Effector memory CD8-positive, alpha-beta T cell (primary cell): ENCODE measurements at regions not wholly inside any gene's neighbourhood (a gene's known extent, or its start where the extent isn't known, plus 50 kb on each side); places are given as distances from the start of the nearest gene placed in this dataset.
"Not testable (repeated sequence)": the region's sequence is repeated elsewhere in the genome, so short reads cannot be mapped to it uniquely, and the experiment has no call there.

ENCODE experiments used
- ATAC-seq: fragments of 150-1000 bp; cut with Tn5 transposase; replicated peaks from 2 replicates; pipeline ENCODE4 v1.10.0; 2021; ENCODE audit warnings: mild to moderate bottlenecking, moderate library complexity
- DNase-seq, 3 experiments: peaks; one replicate each; pipeline ENCODE4 v3.0.0; 2021
- H3K27ac Mint-ChIP-seq, 2 donors: one replicate each; pipeline ENCODE4 v1.8.0; 2022; ENCODE audit warnings: mild to moderate bottlenecking in 2 of 2, mixed read lengths in 2 of 2, moderate library complexity in 2 of 2
- H3K27me3 Mint-ChIP-seq, 2 donors: one replicate each; pipeline ENCODE4 v1.8.0; 2022; ENCODE audit warnings: mixed read lengths in 2 of 2
- H3K36me3 Mint-ChIP-seq: one replicate; pipeline ENCODE4 v1.8.0; 2022; ENCODE audit warnings: mild to moderate bottlenecking, moderate library complexity, mixed read lengths; ENCODE audit not compliant: insufficient read depth
- H3K4me1 Mint-ChIP-seq, 2 donors: one replicate each; pipeline ENCODE4 v1.8.0; 2022; ENCODE audit warnings: low read depth in 2 of 2, mixed read lengths in 2 of 2
- H3K4me3 Mint-ChIP-seq, 2 donors: one replicate each; pipeline ENCODE4 v1.8.0; 2022; ENCODE audit warnings: mild to moderate bottlenecking in 2 of 2, mixed read lengths in 2 of 2, moderate library complexity in 2 of 2
- H3K9me3 Mint-ChIP-seq, 2 donors: one replicate each; pipeline ENCODE4 v1.8.0; 2022; ENCODE audit warnings: mixed read lengths in 2 of 2

DNA sequence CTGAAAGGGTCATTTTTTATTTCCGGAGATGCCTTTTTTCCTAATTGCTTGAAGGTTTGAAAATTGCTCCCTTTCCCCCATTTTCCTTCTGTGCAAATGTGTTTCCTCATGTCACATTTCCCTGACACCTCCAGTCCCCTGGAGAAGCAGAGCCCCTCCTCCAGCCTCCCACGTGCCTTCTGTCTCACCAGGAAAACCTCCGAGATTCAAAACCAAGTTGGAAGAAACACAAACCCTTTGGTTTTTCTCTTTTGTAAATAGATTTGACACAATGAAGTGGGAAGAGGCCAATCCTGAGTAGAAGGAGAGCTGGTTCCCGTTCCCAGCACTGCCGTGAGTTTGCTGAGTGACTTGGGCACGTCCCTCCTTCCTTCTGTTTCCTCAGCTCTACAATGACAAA is 125.4 kb upstream of the MYCN start:
- Mint-ChIP-seq H3K4me1 (no peaks in the 10 kb centered on the region), H3K9me3 (peaks cover 0 to 3% of the 10 kb centered on the region in 2 donors), H3K36me3 (no peaks in the 10 kb centered on the region), H3K27ac (no peak overlapping the region), H3K27me3 (peaks cover 19 to 50% of the 10 kb centered on the region in 2 donors), H3K4me3 (no peak overlapping the region)
- DNase-seq (no peak), ATAC-seq (no peak)

DNA sequence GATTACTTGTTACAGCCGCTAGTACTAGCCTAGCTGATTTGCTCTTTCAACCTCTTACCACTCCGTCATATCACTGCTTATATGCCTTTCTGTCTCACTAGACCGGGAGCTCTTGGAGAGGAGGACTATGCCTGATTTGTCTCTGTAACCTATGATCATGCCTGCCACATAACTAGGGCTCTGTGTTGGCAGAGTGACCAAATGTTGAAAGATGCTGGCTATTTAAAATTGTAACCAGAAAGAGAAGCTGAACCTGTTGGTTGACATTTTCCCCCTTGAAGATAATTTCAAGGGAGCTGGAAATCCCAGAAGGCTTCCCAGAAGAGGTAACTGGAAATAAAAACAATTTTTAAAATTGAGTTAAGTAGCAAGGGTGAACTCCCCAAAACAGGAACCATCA is 124.1 kb upstream of the MYCN start:
- Mint-ChIP-seq H3K36me3 (no peaks in the 10 kb centered on the region), H3K4me1 (no peaks in the 10 kb centered on the region), H3K9me3 (peaks cover 0 to 3% of the 10 kb centered on the region in 2 donors), H3K4me3 (no peak overlapping the region), H3K27ac (no peak overlapping the region), H3K27me3 (peaks cover 24 to 50% of the 10 kb centered on the region in 2 donors)
- DNase-seq (no peak), ATAC-seq (no peak)

DNA sequence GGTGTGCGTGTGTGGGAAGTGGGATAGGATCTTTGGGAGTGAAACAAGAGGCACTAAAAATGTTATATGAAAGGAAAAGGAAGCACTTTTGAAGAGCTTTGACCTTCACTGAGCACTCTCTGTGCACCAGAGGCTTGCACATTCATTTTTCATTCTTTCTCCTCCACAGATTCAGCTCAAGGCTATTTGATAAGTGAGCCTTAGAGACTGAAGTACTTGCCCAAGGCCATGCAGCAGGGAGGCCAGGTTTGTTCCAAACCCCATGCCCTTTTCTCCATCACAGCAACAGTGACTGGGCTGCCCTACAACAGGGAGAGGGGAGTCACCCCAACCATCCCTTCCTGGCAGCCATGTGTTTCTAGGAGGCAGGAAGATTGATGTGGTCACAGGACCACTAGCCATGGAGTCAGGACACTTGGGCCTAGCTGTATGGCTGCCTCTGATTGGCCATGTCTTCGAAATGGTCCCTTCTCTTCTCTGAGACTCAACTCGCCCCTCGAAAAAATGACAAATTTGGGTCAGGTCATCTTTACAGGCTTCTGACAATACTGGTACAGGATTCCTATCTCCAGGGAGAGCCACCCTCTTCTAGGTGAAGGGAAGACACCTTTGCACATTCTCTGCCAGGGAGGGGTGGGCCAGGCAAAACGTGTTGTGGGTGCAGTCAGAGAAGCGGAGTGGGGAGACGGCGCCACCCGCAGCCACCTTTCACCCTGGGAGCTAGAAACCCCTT is 123.5 kb upstream of the MYCN start:
- ATAC-seq = no peak
- DNase-seq = no peak
- Mint-ChIP-seq H3K36me3 (no peaks in the 10 kb centered on the region), H3K4me1 (no peaks in the 10 kb centered on the region), H3K27ac (no peak overlapping the region), H3K27me3 (peaks cover 24 to 50% of the 10 kb centered on the region in 2 donors), H3K4me3 (no peak overlapping the region), H3K9me3 (peaks cover 0 to 3% of the 10 kb centered on the region in 2 donors)

DNA sequence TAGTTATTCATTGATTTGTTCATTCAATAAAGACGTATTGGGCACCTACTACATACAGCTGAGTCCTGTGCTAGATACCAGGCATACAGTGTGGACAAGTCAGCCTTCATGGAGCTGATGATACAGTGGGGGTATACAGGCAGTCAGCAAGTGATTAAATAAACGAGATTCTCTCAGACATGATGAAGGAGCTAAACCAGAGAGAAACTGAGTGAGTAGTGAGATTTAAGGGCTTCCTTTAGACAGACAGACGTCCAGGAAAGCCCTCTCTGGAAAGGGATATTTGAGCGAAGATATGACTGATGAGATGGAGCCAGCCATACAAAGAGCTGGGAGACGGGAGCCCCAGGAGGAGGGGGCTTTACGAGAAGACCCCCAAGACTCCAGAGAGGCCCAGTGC is 122.6 kb upstream of the MYCN start:
- H3K27ac Mint-ChIP-seq = no peak overlapping the region

DNA sequence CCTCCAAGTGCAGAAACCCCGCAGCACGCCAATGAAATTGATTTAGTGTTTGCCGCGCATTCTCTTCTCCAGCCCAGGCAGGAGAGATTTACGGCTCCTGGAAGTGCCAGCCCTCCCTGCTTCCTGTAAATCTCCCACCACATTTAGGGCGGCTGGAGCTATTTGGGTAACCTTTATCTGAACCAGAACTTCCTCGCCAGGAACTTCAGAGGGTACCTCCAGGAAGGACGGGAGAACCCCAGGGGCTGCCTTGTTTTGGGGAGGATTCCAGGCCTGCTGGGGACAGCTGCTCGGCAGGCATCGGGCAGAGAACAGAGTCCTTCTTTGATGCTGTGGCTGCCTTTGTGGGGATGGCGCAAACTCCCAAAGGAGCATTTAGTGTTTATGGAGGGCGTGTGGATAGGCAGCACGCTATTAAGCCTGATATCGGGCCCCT is 122.0 kb upstream of the MYCN start:
- Mint-ChIP-seq H3K36me3 (no peaks in the 10 kb centered on the region), H3K4me1 (no peaks in the 10 kb centered on the region), H3K9me3 (peaks cover 0 to 3% of the 10 kb centered on the region in 2 donors), H3K4me3 (no peak overlapping the region), H3K27ac (no peak overlapping the region), H3K27me3 (peaks cover 24 to 50% of the 10 kb centered on the region in 2 donors)
- ATAC-seq (no peak), DNase-seq (no peak)

More for the DNA sequence above, 122.6 kb upstream of the MYCN start:
- H3K9me3 Mint-ChIP-seq = peaks cover 0 to 3% of the 10 kb centered on the region in 2 donors
- peaks cover 24 to 50% of the 10 kb centered on the region in 2 donors for H3K27me3 Mint-ChIP-seq
- DNase-seq = no peak
- no peak for ATAC-seq
- H3K4me1 Mint-ChIP-seq = no peaks in the 10 kb centered on the region
- H3K36me3 Mint-ChIP-seq = no peaks in the 10 kb centered on the region
- no peak overlapping the region for H3K4me3 Mint-ChIP-seq

DNA sequence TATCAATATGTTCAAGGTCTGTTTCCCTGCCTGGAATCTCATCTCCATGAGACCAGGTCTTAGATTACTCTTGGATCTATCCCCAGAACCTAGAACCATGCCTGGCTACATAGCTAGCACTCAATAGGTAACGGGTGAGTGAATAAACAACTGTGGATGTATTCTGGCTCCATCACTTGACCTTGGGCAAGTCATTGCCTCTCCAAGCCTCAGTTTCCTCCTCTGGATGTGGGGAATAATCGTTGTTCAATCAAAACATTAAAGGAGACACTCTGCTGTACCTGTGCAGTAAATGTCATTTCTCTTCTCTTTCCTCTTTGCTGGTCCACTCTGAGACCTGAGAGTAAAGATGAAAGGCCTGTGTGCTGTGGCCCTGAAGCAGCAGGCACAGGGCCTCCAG is 121.5 kb upstream of the MYCN start:
- DNase-seq = no peak
- peaks cover 0 to 3% of the 10 kb centered on the region in 2 donors for H3K9me3 Mint-ChIP-seq
- ATAC-seq = no peak
- no peaks in the 10 kb centered on the region for H3K36me3 Mint-ChIP-seq
- no peak overlapping the region for H3K4me3 Mint-ChIP-seq
- no peak overlapping the region for H3K27ac Mint-ChIP-seq
- no peaks in the 10 kb centered on the region for H3K4me1 Mint-ChIP-seq
- H3K27me3 Mint-ChIP-seq = peaks cover 24 to 50% of the 10 kb centered on the region in 2 donors

DNA sequence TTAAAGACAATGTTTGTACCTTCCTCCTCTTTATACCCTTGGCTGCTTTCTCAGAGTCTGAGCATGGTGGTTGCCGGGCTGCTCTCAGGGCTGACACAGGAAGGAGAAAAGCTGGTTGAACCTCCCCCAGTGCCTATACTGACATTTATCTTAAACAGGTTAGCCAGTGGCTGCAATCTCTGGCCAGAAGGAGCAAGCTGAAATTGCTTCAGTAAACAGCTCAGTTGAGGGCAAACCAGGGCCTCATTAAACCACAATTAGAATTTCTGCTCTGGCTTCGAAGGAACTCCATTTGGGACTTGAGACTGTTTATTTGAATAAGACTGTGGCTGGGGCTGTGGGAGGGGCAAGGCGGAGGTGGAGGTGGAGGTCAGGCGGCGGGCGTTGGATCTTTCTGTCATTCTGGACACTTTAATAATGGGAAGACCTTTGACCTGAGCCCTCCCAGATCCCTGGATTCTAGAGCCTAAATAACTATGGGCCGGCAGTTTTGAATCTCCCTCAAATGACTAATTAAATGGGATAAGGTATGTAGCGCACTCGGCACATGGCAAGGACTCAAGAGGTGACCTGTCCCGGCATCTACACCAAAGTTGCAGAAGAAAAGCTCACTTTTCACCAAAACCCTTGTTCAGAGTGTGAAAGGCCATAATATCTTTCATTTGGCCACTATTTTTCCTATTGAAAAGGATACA is 120.6 kb upstream of the MYCN start:
- no peak overlapping the region for H3K4me3 Mint-ChIP-seq

DNA sequence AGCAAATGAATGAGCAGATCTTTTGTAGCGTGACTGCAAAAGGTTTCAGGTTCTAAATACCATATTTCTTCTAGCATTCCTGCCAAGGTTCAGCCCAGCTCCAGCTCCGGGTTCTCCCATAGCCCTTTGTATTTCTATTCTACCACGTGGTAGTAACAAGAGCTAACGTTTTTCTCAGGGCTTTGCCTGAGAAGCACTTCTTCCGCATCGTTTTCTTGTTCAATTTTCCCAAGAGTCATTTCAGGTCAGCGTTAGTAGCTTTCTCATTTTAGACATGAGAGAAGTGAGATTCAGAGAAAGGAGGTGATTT is 120.1 kb upstream of the MYCN start:
- Mint-ChIP-seq H3K4me1 (no peaks in the 10 kb centered on the region), H3K27ac (no peak overlapping the region), H3K4me3 (no peak overlapping the region), H3K36me3 (no peaks in the 10 kb centered on the region), H3K9me3 (peaks cover 0 to 3% of the 10 kb centered on the region in 2 donors), H3K27me3 (peaks cover 19 to 46% of the 10 kb centered on the region in 2 donors)
- DNase-seq = no peak
- ATAC-seq = no peak

More for the DNA sequence above, 120.6 kb upstream of the MYCN start:
- no peak for ATAC-seq
- no peak for DNase-seq
- H3K27ac Mint-ChIP-seq = no peak overlapping the region
- H3K36me3 Mint-ChIP-seq = no peaks in the 10 kb centered on the region
- H3K4me1 Mint-ChIP-seq = no peaks in the 10 kb centered on the region
- H3K9me3 Mint-ChIP-seq = peaks cover 0 to 3% of the 10 kb centered on the region in 2 donors
- peaks cover 24 to 50% of the 10 kb centered on the region in 2 donors for H3K27me3 Mint-ChIP-seq

DNA sequence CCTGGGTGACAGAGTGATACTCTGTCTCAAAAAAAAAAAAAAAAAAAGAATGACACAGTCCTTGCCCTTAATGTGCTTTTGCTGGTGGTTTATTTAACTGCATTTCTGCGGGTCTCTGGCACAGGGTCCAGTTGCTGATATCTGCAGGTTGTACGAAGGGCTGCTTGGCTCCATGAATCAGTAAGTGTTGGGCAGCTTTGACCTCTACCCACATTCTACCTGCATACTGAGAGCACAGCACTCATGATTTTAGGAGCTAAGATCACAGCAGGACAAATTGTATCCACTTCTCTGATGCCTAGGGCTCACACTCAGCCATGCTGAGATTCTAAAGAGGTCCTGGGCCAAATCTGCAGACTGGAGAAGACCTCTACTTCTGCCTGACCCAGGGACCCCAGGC is 119.4 kb upstream of the MYCN start:
- H3K4me3 Mint-ChIP-seq = no peak overlapping the region
- peaks cover 0 to 3% of the 10 kb centered on the region in 2 donors for H3K9me3 Mint-ChIP-seq
- H3K4me1 Mint-ChIP-seq = no peaks in the 10 kb centered on the region
- H3K27me3 Mint-ChIP-seq = peaks cover 19 to 39% of the 10 kb centered on the region in 2 donors
- no peaks in the 10 kb centered on the region for H3K36me3 Mint-ChIP-seq
- DNase-seq (no peak), ATAC-seq (no peak)
- H3K27ac Mint-ChIP-seq = no peak overlapping the region

DNA sequence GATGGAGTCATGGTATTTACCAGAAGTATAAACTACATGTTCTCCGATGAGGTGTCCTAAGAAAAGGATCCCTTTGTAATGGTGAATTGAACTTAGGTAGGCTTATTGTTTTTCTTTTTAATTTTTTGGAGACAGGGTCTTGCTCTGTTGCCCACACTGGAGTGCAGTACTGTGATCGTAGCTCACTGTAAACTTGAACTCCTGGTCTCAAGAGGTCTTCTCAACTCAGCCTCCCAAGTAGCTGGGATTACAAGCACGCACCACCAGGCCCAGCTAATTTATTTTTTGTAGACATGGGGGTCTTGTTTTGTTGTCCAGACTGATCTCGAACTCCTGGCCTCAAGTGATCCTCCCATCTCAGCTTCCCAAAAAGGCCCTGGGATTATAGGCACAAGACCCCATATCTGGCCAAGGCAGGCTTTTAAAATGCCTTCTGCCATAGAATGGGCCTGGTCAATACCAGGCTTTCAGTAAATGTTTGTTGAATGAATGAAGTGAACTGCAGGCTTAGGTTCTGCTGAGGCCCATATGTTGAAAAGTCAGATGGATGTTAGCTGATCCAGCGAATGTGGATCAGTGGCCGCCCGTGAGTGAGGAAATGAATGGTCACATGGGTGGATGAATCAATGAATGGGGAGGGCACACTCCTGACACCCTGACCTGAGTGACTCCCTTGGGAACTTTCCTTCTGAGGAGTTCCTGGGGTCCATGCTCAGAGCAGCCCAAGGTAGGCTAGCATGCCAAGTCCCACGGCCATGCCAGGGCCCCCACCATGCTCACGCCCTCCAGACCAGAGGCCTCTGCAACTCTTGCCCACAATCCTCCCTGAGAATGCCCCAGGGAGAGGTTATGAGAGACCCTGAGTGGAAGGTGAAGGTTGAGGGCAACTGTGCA is 118.0 kb upstream of the MYCN start:
- DNase-seq (no peak), ATAC-seq (no peak)
- H3K27ac Mint-ChIP-seq = no peak overlapping the region
- no peaks in the 10 kb centered on the region for H3K4me1 Mint-ChIP-seq
- peaks cover 19 to 24% of the 10 kb centered on the region in 2 donors for H3K27me3 Mint-ChIP-seq
- no peak overlapping the region for H3K4me3 Mint-ChIP-seq
- H3K36me3 Mint-ChIP-seq = no peaks in the 10 kb centered on the region
- H3K9me3 Mint-ChIP-seq = peaks cover 0 to 3% of the 10 kb centered on the region in 2 donors

DNA sequence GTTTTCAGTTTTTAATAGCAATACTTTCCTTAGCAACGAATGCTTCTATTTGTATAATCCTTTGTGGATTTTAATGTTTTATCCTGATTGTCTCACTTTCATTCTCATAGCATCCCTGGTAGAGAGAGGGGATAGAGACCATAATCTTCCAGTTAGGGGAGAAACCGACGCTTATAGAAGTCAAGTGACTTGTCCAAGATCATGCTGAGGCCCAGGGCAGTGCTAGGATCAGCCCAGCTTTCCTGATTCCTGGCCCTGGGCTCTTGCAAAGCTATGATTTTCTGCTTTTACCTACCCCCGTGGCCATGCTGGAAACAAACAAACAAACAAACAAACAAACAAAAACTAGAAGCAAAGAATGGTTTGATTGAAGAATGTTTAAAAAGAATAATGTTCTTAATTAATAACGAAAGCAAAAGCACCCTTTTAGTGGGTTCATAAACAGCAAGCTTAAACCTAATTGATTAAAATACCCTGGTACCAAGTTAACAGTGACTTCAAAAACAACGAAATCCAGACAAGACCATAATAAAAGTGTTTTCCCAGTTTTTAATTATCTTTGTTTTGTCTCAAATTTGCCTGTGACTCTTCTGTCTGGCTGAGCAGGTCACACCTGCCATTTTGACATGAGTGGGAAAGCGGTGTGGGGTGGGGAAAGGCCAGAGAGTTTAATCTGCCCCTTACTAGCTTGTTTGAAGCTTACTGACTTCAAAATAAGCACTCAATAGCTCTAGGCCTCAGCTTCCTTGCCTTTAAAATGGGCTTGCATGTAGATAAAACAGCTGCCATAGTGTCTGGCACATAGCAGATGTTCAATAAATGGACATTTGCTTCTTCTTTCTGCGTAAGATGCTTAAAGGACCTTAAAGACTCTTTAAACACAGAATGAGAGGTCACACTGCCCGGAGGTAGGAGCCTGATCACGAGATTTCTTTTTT is 116.6 kb upstream of the MYCN start:
- DNase-seq (no peak), ATAC-seq (no peak)
- H3K27me3 Mint-ChIP-seq = peaks cover 9 to 11% of the 10 kb centered on the region in 2 donors
- H3K27ac Mint-ChIP-seq = no peak overlapping the region
- no peaks in the 10 kb centered on the region for H3K4me1 Mint-ChIP-seq
- H3K36me3 Mint-ChIP-seq = no peaks in the 10 kb centered on the region
- no peaks in the 10 kb centered on the region for H3K9me3 Mint-ChIP-seq
- no peak overlapping the region for H3K4me3 Mint-ChIP-seq

DNA sequence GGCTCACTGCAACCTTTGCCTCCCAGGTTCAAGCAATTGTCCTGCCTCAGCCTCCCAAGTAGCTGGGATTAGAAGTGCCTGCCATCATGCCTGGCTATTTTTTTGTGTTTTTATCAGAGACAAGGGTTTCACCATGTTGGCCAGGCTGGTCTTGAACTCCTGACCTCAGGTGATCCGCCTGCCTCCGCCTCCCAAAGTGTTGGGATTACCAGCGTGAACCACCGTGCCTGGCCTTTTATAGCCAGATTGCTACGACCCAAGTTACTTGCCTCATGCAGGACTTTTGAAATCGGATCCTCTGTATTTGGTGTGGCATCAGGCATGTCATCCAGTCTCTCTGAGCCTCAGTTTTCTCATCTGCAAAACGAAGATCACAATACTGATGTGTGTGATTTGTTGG is 115.9 kb upstream of the MYCN start:
- DNase-seq, H3K4me3 Mint-ChIP-seq, ATAC-seq, H3K4me1 Mint-ChIP-seq, H3K27ac Mint-ChIP-seq, H3K27me3 Mint-ChIP-seq, H3K9me3 Mint-ChIP-seq, H3K36me3 Mint-ChIP-seq: not testable (repeated sequence)
